HepG2 (cell line): ENCODE measurements at regions not wholly inside any gene's neighbourhood (a gene's known extent, or its start where the extent isn't known, plus 50 kb on each side); places are given as distances from the start of the nearest gene placed in this dataset.
A peak's percentile ranks its signal among the peaks of the same experiment; 100 is the strongest.

Experiments
- CHD2 ChIP-seq: IDR thresholded peaks from 2 replicates; pipeline ENCODE4 v1.6.1; 2011; ENCODE audit warnings: low read depth, low read length, improper control_type of control experiment
- DMAP1 ChIP-seq: IDR thresholded peaks from 2 replicates; pipeline ENCODE4 v1.6.1; 2016
- DR1 ChIP-seq: sonication (generic); formaldehyde crosslinking; IDR thresholded peaks from 2 replicates; pipeline ENCODE4 v1.8.0; 2021; ENCODE audit warnings: mild to moderate bottlenecking, missing genetic modification reagents, inconsistent platforms
- ERF ChIP-seq: IDR thresholded peaks from 2 replicates; pipeline ENCODE4 v1.6.1; 2018; ENCODE audit warnings: missing biosample characterization, missing genetic modification reagents
- FOXM1 ChIP-seq: sonication (generic); formaldehyde crosslinking; IDR thresholded peaks from 2 replicates; pipeline ENCODE4 v1.5.0; 2020; ENCODE audit warnings: missing genetic modification reagents
- HNRNPLL ChIP-seq: fragments of 200-400 bp; formaldehyde crosslinking; IDR thresholded peaks from 2 replicates; pipeline ENCODE4 v1.6.1; 2017; ENCODE audit warnings: mild to moderate bottlenecking, low read depth, low read length; ENCODE audit not compliant: poor library complexity, severe bottlenecking
- KDM2A ChIP-seq: sonication (generic); formaldehyde crosslinking; IDR thresholded peaks from 2 replicates; pipeline ENCODE4 v1.4.0; 2020; ENCODE audit warnings: low read depth, missing genetic modification reagents, borderline replicate concordance
- POLR2AphosphoS5 ChIP-seq: IDR thresholded peaks from 2 replicates; pipeline ENCODE4 v1.6.1; 2012; ENCODE audit warnings: low read depth, low read length
- REPIN1 ChIP-seq: sonication (generic); formaldehyde crosslinking; IDR thresholded peaks from 2 replicates; pipeline ENCODE4 v1.8.0; 2022; ENCODE audit warnings: missing genetic modification reagents, low read depth, mild to moderate bottlenecking, borderline replicate concordance
- STAG1 ChIP-seq: sonication (generic); formaldehyde crosslinking; IDR thresholded peaks from 2 replicates; pipeline ENCODE4 v1.4.0; 2020; ENCODE audit warnings: missing genetic modification reagents
- TCF7 ChIP-seq: sonication (generic); IDR thresholded peaks from 2 replicates; pipeline ENCODE4 v1.6.1; 2016; ENCODE audit warnings: antibody characterized with exemption, low read depth
- TMF1 ChIP-seq: sonication (generic); formaldehyde crosslinking; IDR thresholded peaks from 2 replicates; pipeline ENCODE4 v1.8.1; 2022; ENCODE audit warnings: low read depth, missing genetic modification reagents
- ZNF230 ChIP-seq: sonication (generic); formaldehyde crosslinking; IDR thresholded peaks from 2 replicates; pipeline ENCODE4 v1.4.0; 2020; ENCODE audit warnings: mild to moderate bottlenecking, missing genetic modification reagents
- ZNF3 ChIP-seq: IDR thresholded peaks from 2 replicates; pipeline ENCODE4 v1.7.0; 2017; ENCODE audit warnings: inconsistent platforms
- ZNF337 ChIP-seq: sonication (generic); formaldehyde crosslinking; IDR thresholded peaks from 2 replicates; pipeline ENCODE4 v1.5.1; 2020; ENCODE audit warnings: missing genetic modification reagents, low read depth, mild to moderate bottlenecking, borderline replicate concordance
- ZNF567 ChIP-seq: sonication (generic); formaldehyde crosslinking; IDR thresholded peaks from 2 replicates; pipeline ENCODE4 v1.8.1; 2023; ENCODE audit warnings: mild to moderate bottlenecking, missing genetic modification reagents, borderline replicate concordance
- ZNF777 ChIP-seq: sonication (generic); formaldehyde crosslinking; IDR thresholded peaks from 2 replicates; pipeline ENCODE4 v1.4.0; 2020; ENCODE audit warnings: missing genetic modification reagents
- ZSCAN29 ChIP-seq: sonication (generic); formaldehyde crosslinking; conservative IDR thresholded peaks from 2 replicates; pipeline ENCODE4 v1.4.0; 2020; ENCODE audit warnings: mild to moderate bottlenecking, missing genetic modification reagents
- TF ChIP-seq, protein P1 (sequence below): IDR thresholded peaks from 2 replicates; pipeline ENCODE4 v1.6.1; 2016
- TF ChIP-seq, protein P2 (sequence below): sonication (generic); formaldehyde crosslinking; IDR thresholded peaks from 2 replicates; pipeline ENCODE4; 2020; ENCODE audit warnings: missing genetic modification reagents, mild to moderate bottlenecking, borderline replicate concordance
- TF ChIP-seq, protein P3 (sequence below): sonication (generic); formaldehyde crosslinking; IDR thresholded peaks from 2 replicates; pipeline ENCODE4 v1.4.0; 2020; ENCODE audit warnings: mild to moderate bottlenecking, missing genetic modification reagents
- TF ChIP-seq, protein P4 (sequence below): sonication (generic); formaldehyde crosslinking; IDR thresholded peaks from 2 replicates; pipeline ENCODE4 v1.8.1; 2022; ENCODE audit warnings: low read depth, mild to moderate bottlenecking, missing genetic modification reagents

DNA sequence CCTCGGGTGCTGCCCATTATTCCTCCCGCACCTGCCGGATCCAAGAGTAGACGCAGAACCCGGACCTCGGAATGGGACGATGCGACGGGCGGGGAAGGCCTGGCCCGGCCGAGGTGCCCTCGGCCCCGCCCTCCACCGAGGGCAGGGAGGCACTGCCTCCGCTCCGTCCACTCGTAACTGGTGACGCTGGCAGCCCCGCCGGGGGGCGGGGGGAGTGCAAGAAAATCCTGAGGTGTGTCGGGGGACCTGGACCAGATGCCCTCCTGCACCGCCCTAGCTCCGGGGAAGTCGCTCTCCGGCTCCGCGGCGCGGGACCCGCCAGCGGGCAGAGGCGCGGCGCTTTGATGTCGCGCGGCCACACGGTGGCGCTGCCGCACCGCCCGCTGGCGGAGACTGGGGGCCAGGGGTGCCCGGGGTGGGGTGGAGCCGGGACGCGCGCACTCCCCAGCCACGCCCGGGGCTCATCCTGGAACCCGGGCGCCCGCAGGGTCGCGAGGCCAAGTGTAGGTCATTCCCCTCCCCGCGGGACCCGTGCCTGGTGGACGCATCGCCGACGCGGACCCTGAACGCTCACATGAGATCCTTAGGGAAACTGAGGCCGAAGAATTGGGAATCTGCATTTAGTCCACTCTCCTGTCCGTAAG is 202.8 kb downstream of the TTC8 start (continued):
- peak; percentile 70 for TF ChIP-seq HNRNPLL
- TF ChIP-seq, protein P1, sequence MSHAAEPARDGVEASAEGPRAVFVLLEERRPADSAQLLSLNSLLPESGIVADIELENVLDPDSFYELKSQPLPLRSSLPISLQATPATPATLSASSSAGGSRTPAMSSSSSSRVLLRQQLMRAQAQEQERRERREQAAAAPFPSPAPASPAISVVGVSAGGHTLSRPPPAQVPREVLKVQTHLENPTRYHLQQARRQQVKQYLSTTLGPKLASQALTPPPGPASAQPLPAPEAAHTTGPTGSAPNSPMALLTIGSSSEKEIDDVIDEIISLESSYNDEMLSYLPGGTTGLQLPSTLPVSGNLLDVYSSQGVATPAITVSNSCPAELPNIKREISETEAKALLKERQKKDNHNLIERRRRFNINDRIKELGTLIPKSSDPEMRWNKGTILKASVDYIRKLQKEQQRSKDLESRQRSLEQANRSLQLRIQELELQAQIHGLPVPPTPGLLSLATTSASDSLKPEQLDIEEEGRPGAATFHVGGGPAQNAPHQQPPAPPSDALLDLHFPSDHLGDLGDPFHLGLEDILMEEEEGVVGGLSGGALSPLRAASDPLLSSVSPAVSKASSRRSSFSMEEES (CRISPR knock-in tag) = no peak
- TF ChIP-seq ZNF777 = peak; percentile 89; the same call in 1 of the 2 replicates
- TF ChIP-seq ZNF567 = 0 out of 2 replicates have a peak, but pooled peaks have one; percentile 19
- peak; percentile 91 for TF ChIP-seq STAG1 (CRISPR knock-in tag)
- no peak for TF ChIP-seq DMAP1 (CRISPR knock-in tag)
- TF ChIP-seq ZSCAN29 (CRISPR knock-in tag) = no peak
- no peak for TF ChIP-seq CHD2
- TF ChIP-seq FOXM1 (CRISPR knock-in tag) = no peak
- TF ChIP-seq ZNF3 (CRISPR knock-in tag) = no peak
- no peak for TF ChIP-seq REPIN1 (CRISPR knock-in tag)
- TF ChIP-seq POLR2AphosphoS5 = no peak
- TF ChIP-seq, protein P2, sequence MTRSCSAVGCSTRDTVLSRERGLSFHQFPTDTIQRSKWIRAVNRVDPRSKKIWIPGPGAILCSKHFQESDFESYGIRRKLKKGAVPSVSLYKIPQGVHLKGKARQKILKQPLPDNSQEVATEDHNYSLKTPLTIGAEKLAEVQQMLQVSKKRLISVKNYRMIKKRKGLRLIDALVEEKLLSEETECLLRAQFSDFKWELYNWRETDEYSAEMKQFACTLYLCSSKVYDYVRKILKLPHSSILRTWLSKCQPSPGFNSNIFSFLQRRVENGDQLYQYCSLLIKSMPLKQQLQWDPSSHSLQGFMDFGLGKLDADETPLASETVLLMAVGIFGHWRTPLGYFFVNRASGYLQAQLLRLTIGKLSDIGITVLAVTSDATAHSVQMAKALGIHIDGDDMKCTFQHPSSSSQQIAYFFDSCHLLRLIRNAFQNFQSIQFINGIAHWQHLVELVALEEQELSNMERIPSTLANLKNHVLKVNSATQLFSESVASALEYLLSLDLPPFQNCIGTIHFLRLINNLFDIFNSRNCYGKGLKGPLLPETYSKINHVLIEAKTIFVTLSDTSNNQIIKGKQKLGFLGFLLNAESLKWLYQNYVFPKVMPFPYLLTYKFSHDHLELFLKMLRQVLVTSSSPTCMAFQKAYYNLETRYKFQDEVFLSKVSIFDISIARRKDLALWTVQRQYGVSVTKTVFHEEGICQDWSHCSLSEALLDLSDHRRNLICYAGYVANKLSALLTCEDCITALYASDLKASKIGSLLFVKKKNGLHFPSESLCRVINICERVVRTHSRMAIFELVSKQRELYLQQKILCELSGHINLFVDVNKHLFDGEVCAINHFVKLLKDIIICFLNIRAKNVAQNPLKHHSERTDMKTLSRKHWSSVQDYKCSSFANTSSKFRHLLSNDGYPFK (CRISPR knock-in tag) = 0 out of 2 replicates have a peak, but pooled peaks have one; percentile 45
- TF ChIP-seq TMF1 (CRISPR knock-in tag) = no peak
- peak; percentile 85 for TF ChIP-seq TCF7
- 0 out of 2 replicates have a peak, but pooled peaks have one; percentile 58 for TF ChIP-seq ZNF337 (CRISPR knock-in tag)
- TF ChIP-seq ERF (CRISPR knock-in tag) = peak; percentile 16; the same call in 1 of the 2 replicates
- TF ChIP-seq, protein P3, sequence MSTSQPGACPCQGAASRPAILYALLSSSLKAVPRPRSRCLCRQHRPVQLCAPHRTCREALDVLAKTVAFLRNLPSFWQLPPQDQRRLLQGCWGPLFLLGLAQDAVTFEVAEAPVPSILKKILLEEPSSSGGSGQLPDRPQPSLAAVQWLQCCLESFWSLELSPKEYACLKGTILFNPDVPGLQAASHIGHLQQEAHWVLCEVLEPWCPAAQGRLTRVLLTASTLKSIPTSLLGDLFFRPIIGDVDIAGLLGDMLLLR (CRISPR knock-in tag) = peak; percentile 87
- 0 out of 2 replicates have a peak, but pooled peaks have one; percentile 59 for TF ChIP-seq KDM2A
- TF ChIP-seq, protein P4, sequence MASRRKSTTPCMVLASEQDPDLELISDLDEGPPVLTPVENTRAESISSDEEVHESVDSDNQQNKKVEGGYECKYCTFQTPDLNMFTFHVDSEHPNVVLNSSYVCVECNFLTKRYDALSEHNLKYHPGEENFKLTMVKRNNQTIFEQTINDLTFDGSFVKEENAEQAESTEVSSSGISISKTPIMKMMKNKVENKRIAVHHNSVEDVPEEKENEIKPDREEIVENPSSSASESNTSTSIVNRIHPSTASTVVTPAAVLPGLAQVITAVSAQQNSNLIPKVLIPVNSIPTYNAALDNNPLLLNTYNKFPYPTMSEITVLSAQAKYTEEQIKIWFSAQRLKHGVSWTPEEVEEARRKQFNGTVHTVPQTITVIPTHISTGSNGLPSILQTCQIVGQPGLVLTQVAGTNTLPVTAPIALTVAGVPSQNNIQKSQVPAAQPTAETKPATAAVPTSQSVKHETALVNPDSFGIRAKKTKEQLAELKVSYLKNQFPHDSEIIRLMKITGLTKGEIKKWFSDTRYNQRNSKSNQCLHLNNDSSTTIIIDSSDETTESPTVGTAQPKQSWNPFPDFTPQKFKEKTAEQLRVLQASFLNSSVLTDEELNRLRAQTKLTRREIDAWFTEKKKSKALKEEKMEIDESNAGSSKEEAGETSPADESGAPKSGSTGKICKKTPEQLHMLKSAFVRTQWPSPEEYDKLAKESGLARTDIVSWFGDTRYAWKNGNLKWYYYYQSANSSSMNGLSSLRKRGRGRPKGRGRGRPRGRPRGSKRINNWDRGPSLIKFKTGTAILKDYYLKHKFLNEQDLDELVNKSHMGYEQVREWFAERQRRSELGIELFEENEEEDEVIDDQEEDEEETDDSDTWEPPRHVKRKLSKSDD (CRISPR knock-in tag) = no peak
- no peak for TF ChIP-seq ZNF230 (CRISPR knock-in tag)
- 0 out of 2 replicates have a peak, but pooled peaks have one; percentile 34 for TF ChIP-seq DR1
